ENCODE measurements at regions not wholly inside any gene's neighbourhood (a gene's known extent, or its start where the extent isn't known, plus 50 kb on each side); places are given as distances from the start of the nearest gene placed in this dataset.

GRCh38 chr10:93178226-93178625 is 104.5 kb downstream of the CYP26A1 start:
- H3K27ac ChIP-seq: no peak overlapping the region

GRCh38 chr10:93180482-93180931 is 106.8 kb downstream of the CYP26A1 start:
- H3K27ac ChIP-seq: no peak overlapping the region
- no peak for TF ChIP-seq CTCF (conservative IDR thresholded peaks at IDR 0.05)

More at GRCh38 chr10:93178226-93178625, 104.5 kb downstream of the CYP26A1 start:
- no peak for TF ChIP-seq CTCF (conservative IDR thresholded peaks at IDR 0.05)

- TF ChIP-seq CTCF (conservative IDR thresholded peaks at IDR 0.05): no peak
- no peak overlapping the region for H3K27ac ChIP-seq
Observed at GRCh38 chr10:93181271-93182048, 107.8 kb downstream of the CYP26A1 start.

GRCh38 chr10:93182049-93182327 is 108.3 kb downstream of the CYP26A1 start:
- H3K27ac ChIP-seq: no peak overlapping the region
- no peak for TF ChIP-seq CTCF (conservative IDR thresholded peaks at IDR 0.05)

GRCh38 chr10:93182790-93183189 is 109.1 kb downstream of the CYP26A1 start:
- TF ChIP-seq CTCF (conservative IDR thresholded peaks at IDR 0.05): no peak
- H3K27ac ChIP-seq: no peak overlapping the region

- TF ChIP-seq CTCF (conservative IDR thresholded peaks at IDR 0.05): no peak
- H3K27ac ChIP-seq: no peak overlapping the region
Observed at GRCh38 chr10:93186653-93187052, 113.0 kb downstream of the CYP26A1 start.

- H3K27ac ChIP-seq: no peak overlapping the region
- TF ChIP-seq CTCF (conservative IDR thresholded peaks at IDR 0.05): no peak
Observed at GRCh38 chr10:93189944-93190343, 116.3 kb downstream of the CYP26A1 start.
